Left ventricle myocardium inferior (tissue), 1 donor: ENCODE measurements at regions not wholly inside any gene's neighbourhood (a gene's known extent, or its start where the extent isn't known, plus 50 kb on each side); places are given as distances from the start of the nearest gene placed in this dataset.
A peak's percentile ranks its signal among the peaks of the same experiment; 100 is the strongest.

Source experiments
- DNase-seq: peaks from one replicate; pipeline ENCODE4 v3.0.0-alpha.2; 2020
- H3K27ac ChIP-seq: fragments of 200-600 bp; replicated peaks from 2 replicates; pipeline ENCODE4 v1.8.0; 2021
- H3K27me3 ChIP-seq: fragments of 200-600 bp; 2 replicates; pipeline ENCODE4 v1.8.0; 2021; ENCODE audit warnings: low read depth
- H3K36me3 ChIP-seq: fragments of 200-600 bp; 2 replicates; pipeline ENCODE4 v1.8.0; 2021
- H3K4me1 ChIP-seq: fragments of 200-600 bp; 2 replicates; pipeline ENCODE4 v1.8.0; 2021
- H3K4me3 ChIP-seq: fragments of 200-600 bp; 2 replicates; pipeline ENCODE4 v1.8.0; 2021; ENCODE audit warnings: mild to moderate bottlenecking, moderate library complexity
- H3K9me3 ChIP-seq: fragments of 200-600 bp; replicated peaks from 2 replicates; pipeline ENCODE4 v1.8.0; 2021
- CTCF ChIP-seq: fragments of 200-600 bp; IDR thresholded peaks from 2 replicates; pipeline ENCODE4 v1.8.0; 2021; ENCODE audit warnings: antibody characterized with exemption, mild to moderate bottlenecking, borderline replicate concordance
- intact Hi-C: fragments of 100-400 bp; cut with micrococcal nuclease; formaldehyde crosslinking; loops from one replicate; pipeline ENCODE4 v1.11.0; 2022
- donor health status: DM: no; HTN: yes; CAD: no; lungs with severe emphysema.

- no peak for TF ChIP-seq CTCF
- peak overlapping the region; percentile 75 for H3K27ac ChIP-seq
- intact Hi-C loops = no loop called here
- H3K9me3 ChIP-seq = no peaks in the 10 kb centered on the region
- H3K4me1 ChIP-seq = peaks cover 45% of the 10 kb centered on the region
- no peaks in the 10 kb centered on the region for H3K27me3 ChIP-seq
- H3K36me3 ChIP-seq = no peaks in the 10 kb centered on the region
- no peak overlapping the region for H3K4me3 ChIP-seq
- no peak for DNase-seq
Observed at GRCh38 chr12:67431411-67432020, 162.4 kb downstream of the CAND1 start.

GRCh38 chr12:67433385-67434175 lies 164.4 kb downstream of the CAND1 start:
- no peak for TF ChIP-seq CTCF
- intact Hi-C loops = no loop called here
- Histone ChIP-seq H3K9me3 (no peaks in the 10 kb centered on the region), H3K36me3 (no peaks in the 10 kb centered on the region), H3K4me3 (no peak overlapping the region), H3K4me1 (peaks cover 41% of the 10 kb centered on the region), H3K27me3 (no peaks in the 10 kb centered on the region), H3K27ac (peak overlapping the region; percentile 75)
- DNase-seq = no peak

GRCh38 chr12:67434671-67435370 lies 165.7 kb downstream of the CAND1 start:
- Histone ChIP-seq H3K36me3 (no peaks in the 10 kb centered on the region), H3K4me3 (no peak overlapping the region), H3K4me1 (peaks cover 41% of the 10 kb centered on the region), H3K27ac (peak overlapping the region; percentile 75), H3K27me3 (no peaks in the 10 kb centered on the region), H3K9me3 (no peaks in the 10 kb centered on the region)
- intact Hi-C loops = no loop called here
- no peak for TF ChIP-seq CTCF
- no peak for DNase-seq

- DNase-seq = no peak
- TF ChIP-seq CTCF = no peak
- H3K36me3 ChIP-seq = no peaks in the 10 kb centered on the region
- H3K27ac ChIP-seq = no peak overlapping the region
- H3K4me1 ChIP-seq = peaks cover 28% of the 10 kb centered on the region
- no peak overlapping the region for H3K4me3 ChIP-seq
- intact Hi-C loops = no loop called here
- H3K9me3 ChIP-seq = no peaks in the 10 kb centered on the region
- H3K27me3 ChIP-seq = no peaks in the 10 kb centered on the region
Observed at GRCh38 chr12:67436230-67436629, 167.1 kb downstream of the CAND1 start.

GRCh38 chr12:67437011-67437410 lies 167.9 kb downstream of the CAND1 start:
- peaks cover 29% of the 10 kb centered on the region for H3K4me1 ChIP-seq
- no peak for DNase-seq
- TF ChIP-seq CTCF = no peak
- no peaks in the 10 kb centered on the region for H3K27me3 ChIP-seq
- no peaks in the 10 kb centered on the region for H3K36me3 ChIP-seq
- H3K27ac ChIP-seq = no peak overlapping the region
- intact Hi-C loops = no loop called here
- H3K4me3 ChIP-seq = no peak overlapping the region
- no peaks in the 10 kb centered on the region for H3K9me3 ChIP-seq
